ENCODE measurements at regions not wholly inside any gene's neighbourhood (a gene's known extent, or its start where the extent isn't known, plus 50 kb on each side); places are given as distances from the start of the nearest gene placed in this dataset.

- DNase-seq: no peak
Observed at GRCh38 chr9:134967547-134967930, 49.8 kb upstream of the FCN1 start.

GRCh38 chr9:134968011-134968822 is 50.5 kb upstream of the FCN1 start:
- DNase-seq: peak; percentile 50

- no peak for DNase-seq
Observed at GRCh38 chr9:134968823-134969090, 51.0 kb upstream of the FCN1 start.

GRCh38 chr9:134969156-134970045 is 51.7 kb upstream of the FCN1 start:
- no peak for DNase-seq

- DNase-seq: no peak
Observed at GRCh38 chr9:134970198-134970597, 52.5 kb upstream of the FCN1 start.

- no peak for DNase-seq
Observed at GRCh38 chr9:134970719-134971118, 53.0 kb upstream of the FCN1 start.

GRCh38 chr9:134971196-134971595 is 53.5 kb upstream of the FCN1 start:
- no peak for DNase-seq

GRCh38 chr9:134971696-134972095 is 54.0 kb upstream of the FCN1 start:
- DNase-seq: no peak

GRCh38 chr9:134972140-134972539 is 54.4 kb upstream of the FCN1 start:
- no peak for DNase-seq

GRCh38 chr9:134975253-134975652 is 57.5 kb upstream of the FCN1 start:
- DNase-seq: no peak

GRCh38 chr9:134976403-134976802 is 58.7 kb upstream of the FCN1 start:
- no peak for DNase-seq

- DNase-seq: no peak
Observed at GRCh38 chr9:134978272-134978671, 60.6 kb upstream of the FCN1 start.

GRCh38 chr9:134980516-134980915 is 62.8 kb upstream of the FCN1 start:
- DNase-seq: no peak

- no peak for DNase-seq
Observed at GRCh38 chr9:134980991-134981390, 63.3 kb upstream of the FCN1 start.

GRCh38 chr9:134981829-134982228 is 64.1 kb upstream of the FCN1 start:
- DNase-seq: no peak

- DNase-seq: no peak
Observed at GRCh38 chr9:134982311-134982710, 64.6 kb upstream of the FCN1 start.

GRCh38 chr9:134983074-134983473 is 65.4 kb upstream of the FCN1 start:
- no peak for DNase-seq

GRCh38 chr9:134983506-134984371 is 66.0 kb upstream of the FCN1 start:
- no peak for DNase-seq

GRCh38 chr9:134984372-134985265 is 66.9 kb upstream of the FCN1 start:
- no peak for DNase-seq

GRCh38 chr9:134985451-134985850 is 67.7 kb upstream of the FCN1 start:
- DNase-seq: no peak

- DNase-seq: no peak
Observed at GRCh38 chr9:134986957-134987356, 69.2 kb upstream of the FCN1 start.

- no peak for DNase-seq
Observed at GRCh38 chr9:134987376-134987775, 69.7 kb upstream of the FCN1 start.
